Mesothelial cell of epicardium (in vitro differentiated cells): ENCODE measurements at regions not wholly inside any gene's neighbourhood (a gene's known extent, or its start where the extent isn't known, plus 50 kb on each side); places are given as distances from the start of the nearest gene placed in this dataset.
A peak's percentile ranks its signal among the peaks of the same experiment; 100 is the strongest.

Experiments used
- DNase-seq, 2 experiments: peaks; one replicate each; pipeline ENCODE4 v3.0.0; 2021; ENCODE audit warnings: low spot score in 2 of 2; ENCODE audit not compliant: unreplicated experiment in 2 of 2
- H3K27ac Mint-ChIP-seq: 2 replicates; pipeline ENCODE4 v1.8.0; 2021; ENCODE audit warnings: mixed read lengths
- H3K27me3 Mint-ChIP-seq: 2 replicates; pipeline ENCODE4 v1.8.0; 2021; ENCODE audit warnings: low read depth, mixed read lengths
- H3K36me3 Mint-ChIP-seq: 2 replicates; pipeline ENCODE4 v1.8.0; 2021; ENCODE audit warnings: mixed read lengths
- H3K4me1 Mint-ChIP-seq: 2 replicates; pipeline ENCODE4 v1.8.0; 2021; ENCODE audit warnings: mixed read lengths
- H3K4me3 Mint-ChIP-seq: 2 replicates; pipeline ENCODE4 v1.8.0; 2021; ENCODE audit warnings: mild to moderate bottlenecking, moderate library complexity, mixed read lengths
- H3K9me3 Mint-ChIP-seq: 2 replicates; pipeline ENCODE4 v1.8.0; 2021; ENCODE audit warnings: mixed read lengths
- CTCF ChIP-seq: fragments of 200-600 bp; sonication (generic); IDR thresholded peaks from one replicate; pipeline ENCODE4 v1.5.0; 2021; ENCODE audit warnings: antibody characterized with exemption; ENCODE audit not compliant: unreplicated experiment

- no peak for TF ChIP-seq CTCF
- Mint-ChIP-seq H3K36me3 (no peaks in the 10 kb centered on the region), H3K27ac (no peak overlapping the region), H3K4me1 (no peaks in the 10 kb centered on the region), H3K27me3 (no peaks in the 10 kb centered on the region), H3K9me3 (peaks cover 4% of the 10 kb centered on the region), H3K4me3 (no peak overlapping the region)
- DNase-seq = no peak
These were observed 338.1 kb upstream of the SMC2 start for GRCh38 chr9:103755986-103756385.

GRCh38 chr9:103757062-103757461 is 337.0 kb upstream of the SMC2 start:
- Mint-ChIP-seq H3K4me1 (no peaks in the 10 kb centered on the region), H3K9me3 (peaks cover 4% of the 10 kb centered on the region), H3K36me3 (no peaks in the 10 kb centered on the region), H3K4me3 (no peak overlapping the region), H3K27ac (no peak overlapping the region), H3K27me3 (no peaks in the 10 kb centered on the region)
- TF ChIP-seq CTCF = no peak
- no peak for DNase-seq

GRCh38 chr9:103761466-103761865 is 332.6 kb upstream of the SMC2 start:
- no peak overlapping the region for H3K27ac Mint-ChIP-seq
- H3K4me3 Mint-ChIP-seq = no peak overlapping the region
- H3K4me1 Mint-ChIP-seq = no peaks in the 10 kb centered on the region
- DNase-seq = no peak
- H3K36me3 Mint-ChIP-seq = no peaks in the 10 kb centered on the region
- no peaks in the 10 kb centered on the region for H3K27me3 Mint-ChIP-seq
- TF ChIP-seq CTCF = no peak
- peaks cover 23% of the 10 kb centered on the region for H3K9me3 Mint-ChIP-seq

- TF ChIP-seq CTCF = peak; percentile 48
- H3K9me3 Mint-ChIP-seq = peaks cover 6% of the 10 kb centered on the region
- H3K4me1 Mint-ChIP-seq = peaks cover 2% of the 10 kb centered on the region
- H3K36me3 Mint-ChIP-seq = no peaks in the 10 kb centered on the region
- peaks cover 1% of the 10 kb centered on the region for H3K27me3 Mint-ChIP-seq
- H3K4me3 Mint-ChIP-seq = no peak overlapping the region
- DNase-seq = no peak
- H3K27ac Mint-ChIP-seq = no peak overlapping the region
These were observed 304.4 kb upstream of the SMC2 start for GRCh38 chr9:103789686-103790085.

- H3K9me3 Mint-ChIP-seq = no peaks in the 10 kb centered on the region
- no peaks in the 10 kb centered on the region for H3K27me3 Mint-ChIP-seq
- no peak for DNase-seq
- no peak overlapping the region for H3K4me3 Mint-ChIP-seq
- no peak overlapping the region for H3K27ac Mint-ChIP-seq
- TF ChIP-seq CTCF = no peak
- H3K36me3 Mint-ChIP-seq = no peaks in the 10 kb centered on the region
- H3K4me1 Mint-ChIP-seq = peaks cover 29% of the 10 kb centered on the region
These were observed 295.5 kb upstream of the SMC2 start for GRCh38 chr9:103798620-103799019.

GRCh38 chr9:103799959-103800358 is 294.1 kb upstream of the SMC2 start:
- Mint-ChIP-seq H3K27ac (no peak overlapping the region), H3K36me3 (no peaks in the 10 kb centered on the region), H3K27me3 (no peaks in the 10 kb centered on the region), H3K9me3 (no peaks in the 10 kb centered on the region), H3K4me3 (no peak overlapping the region), H3K4me1 (peaks cover 38% of the 10 kb centered on the region)
- no peak for DNase-seq
- TF ChIP-seq CTCF = no peak
